Stimulated activated CD8-positive, alpha-beta memory T cell treated with anti-CD3 and anti-CD28 coated beads, Interleukin-2, amount 100 ng/mL, for 48 hours (primary cell): ENCODE measurements at regions not wholly inside any gene's neighbourhood (a gene's known extent, or its start where the extent isn't known, plus 50 kb on each side); places are given as distances from the start of the nearest gene placed in this dataset.

Experiments
- DNase-seq, 2 donors: peaks; one replicate each; pipeline ENCODE4 v3.0.0-alpha.2; 2020; ENCODE audit warnings: low read depth in 2 of 2

- no peak for DNase-seq
Measured at GRCh38 chr11:103624708-103625623, 411.5 kb upstream of the DDI1 start.

GRCh38 chr11:103625624-103625965, 410.8 kb upstream of the DDI1 start:
- no peak for DNase-seq

DNA sequence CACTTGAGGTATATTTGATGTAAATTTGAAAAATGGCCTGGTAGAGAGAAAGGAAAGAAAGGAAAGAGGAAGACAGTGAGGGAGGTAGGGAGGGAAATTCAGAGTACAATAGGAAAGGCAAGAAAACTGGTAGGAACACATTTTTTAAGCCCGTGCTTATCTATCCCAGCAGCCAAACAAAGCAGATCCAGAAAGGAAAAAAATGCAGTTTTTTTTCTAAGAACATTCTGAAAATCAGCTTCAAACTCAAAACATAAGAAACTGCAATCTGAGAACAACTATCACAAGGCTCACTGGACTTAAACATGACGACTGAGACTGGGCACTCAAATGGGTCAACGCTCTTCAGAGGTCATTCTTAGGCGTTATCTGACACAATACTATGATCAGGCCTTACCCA, 408.3 kb upstream of the DDI1 start:
- no peak for DNase-seq

- no peak for DNase-seq
Measured at GRCh38 chr11:103631841-103632240, 404.6 kb upstream of the DDI1 start.

DNA sequence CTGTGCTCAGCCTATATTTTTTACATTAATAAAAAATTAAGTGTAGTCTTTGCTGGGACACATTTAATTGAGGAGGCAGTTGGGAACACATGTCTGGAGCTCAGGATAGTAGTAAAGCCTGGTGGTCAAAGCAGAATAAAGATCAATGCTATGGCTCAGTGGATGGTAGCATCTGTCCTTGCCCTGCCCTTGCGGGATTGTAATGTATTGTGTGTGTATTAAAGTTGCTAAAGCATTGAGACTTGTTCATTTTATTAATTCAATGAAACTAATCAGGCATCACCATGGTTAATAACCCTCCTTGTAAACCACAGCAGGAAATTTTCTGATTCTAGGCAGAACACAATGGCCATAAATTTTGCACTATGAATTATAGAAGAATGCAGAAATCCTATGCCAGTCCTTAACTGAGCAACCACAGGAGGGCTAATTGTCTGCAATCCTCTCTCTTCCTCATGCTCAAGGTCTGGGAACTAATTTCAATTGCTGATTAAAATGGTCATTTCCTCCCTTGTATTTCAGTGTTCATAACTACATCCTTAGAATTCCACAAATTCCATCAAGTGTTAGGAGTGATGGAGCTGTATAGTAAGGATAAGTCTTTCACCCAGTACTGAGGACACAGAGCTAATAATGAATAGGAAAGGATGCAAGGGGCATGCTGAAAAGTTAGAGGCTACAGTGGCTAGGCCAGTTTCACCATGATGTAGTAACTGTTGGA, 403.2 kb upstream of the DDI1 start:
- DNase-seq, result no peak

GRCh38 chr11:103633819-103634590, 402.4 kb upstream of the DDI1 start:
- DNase-seq, result no peak

GRCh38 chr11:103636232-103636631, 400.2 kb upstream of the DDI1 start:
- no peak for DNase-seq

- no peak for DNase-seq
Measured at GRCh38 chr11:103637295-103637694, 399.1 kb upstream of the DDI1 start.

DNA sequence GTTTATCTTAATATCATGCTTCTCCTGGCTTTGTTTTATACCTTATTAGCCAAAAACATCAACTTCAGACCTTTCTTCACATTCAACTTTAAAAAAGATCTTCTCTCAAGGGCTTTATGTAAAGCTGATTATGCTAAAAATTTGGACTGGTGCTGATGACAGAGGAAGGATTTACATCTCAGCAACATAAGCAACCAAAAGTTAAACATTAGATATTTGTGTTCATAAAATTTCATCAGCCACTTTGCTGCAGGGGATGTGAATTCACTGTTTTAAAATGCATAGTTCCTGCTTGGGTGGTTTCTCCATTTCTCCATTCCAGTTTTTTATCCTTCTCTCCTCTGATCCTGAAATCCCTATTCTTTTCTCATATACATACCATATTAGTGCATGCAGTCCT, 398.6 kb upstream of the DDI1 start:
- DNase-seq, result no peak

DNA sequence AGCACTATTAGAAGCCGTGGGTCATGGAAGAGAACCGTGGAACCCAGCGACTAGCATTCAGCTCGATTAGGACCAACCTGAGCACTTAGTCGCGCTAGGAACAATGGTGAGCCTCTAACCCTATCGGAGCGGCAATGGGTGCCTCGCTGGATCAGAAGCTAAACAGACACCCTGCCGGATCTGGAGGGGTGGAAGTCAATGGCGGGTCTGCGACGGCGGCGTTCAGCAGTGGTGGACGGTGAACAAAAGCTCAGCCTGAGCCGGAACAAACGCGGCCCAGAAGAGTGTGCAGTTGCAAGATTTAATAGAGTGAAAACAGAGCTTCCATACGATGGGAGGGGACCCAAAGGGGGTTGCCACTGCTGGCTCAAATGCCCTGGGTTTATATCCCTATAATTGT, 391.8 kb upstream of the DDI1 start:
- no peak for DNase-seq

- no peak for DNase-seq
Measured at GRCh38 chr11:103648054-103648453, 388.4 kb upstream of the DDI1 start.

- DNase-seq, result no peak
Measured at GRCh38 chr11:103648670-103649400, 387.6 kb upstream of the DDI1 start.

DNA sequence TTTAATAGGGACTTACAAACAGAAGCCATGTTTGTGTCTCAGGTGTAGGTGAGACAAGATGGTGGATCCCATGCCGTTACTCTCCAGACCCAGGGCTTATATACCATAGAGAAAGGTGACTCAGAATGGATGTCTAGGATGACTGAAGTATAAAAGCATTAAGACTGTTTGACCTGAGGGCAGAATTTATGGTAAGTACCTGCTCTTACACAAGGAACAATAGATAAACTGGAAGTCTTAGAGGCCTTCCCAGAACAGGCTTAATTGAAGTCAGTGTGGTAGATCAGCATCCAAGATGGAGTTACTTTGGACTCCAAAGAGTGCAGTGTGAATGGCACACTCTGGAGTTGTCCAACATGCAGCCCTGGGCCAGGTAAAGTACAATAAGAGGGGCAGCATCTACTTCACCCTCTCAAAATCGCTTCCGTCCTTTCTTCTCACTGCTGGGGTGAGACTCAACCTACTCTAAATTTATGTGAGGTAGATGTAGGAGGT, 387.0 kb upstream of the DDI1 start:
- DNase-seq, result no peak

GRCh38 chr11:103650330-103650729, 386.1 kb upstream of the DDI1 start:
- DNase-seq, result no peak

- DNase-seq, result no peak
Measured at GRCh38 chr11:103651341-103651998, 385.0 kb upstream of the DDI1 start.

DNA sequence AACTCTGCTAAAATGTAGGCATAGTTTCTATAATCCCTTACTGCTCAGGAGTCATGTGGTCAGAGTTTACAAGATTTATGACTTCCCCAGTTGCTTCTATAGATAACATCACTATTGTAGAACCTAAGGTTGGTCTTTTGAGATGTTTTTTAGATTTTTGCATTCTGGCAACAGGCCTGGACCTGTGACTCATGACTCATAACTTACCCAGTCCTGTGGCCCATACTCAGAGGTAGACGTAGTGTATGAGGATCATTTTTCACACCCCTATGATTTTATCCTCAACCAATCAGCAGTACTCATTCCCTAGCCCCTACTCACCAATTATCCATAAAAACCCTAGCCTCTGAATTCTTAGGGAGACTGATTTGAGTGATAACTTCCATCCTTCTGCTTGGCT, 384.4 kb upstream of the DDI1 start:
- DNase-seq, result no peak

- no peak for DNase-seq
Measured at GRCh38 chr11:103656382-103656781, 380.1 kb upstream of the DDI1 start.

GRCh38 chr11:103659206-103659618, 377.2 kb upstream of the DDI1 start:
- no peak for DNase-seq

- DNase-seq, result no peak
Measured at GRCh38 chr11:103659743-103660142, 376.7 kb upstream of the DDI1 start.

DNA sequence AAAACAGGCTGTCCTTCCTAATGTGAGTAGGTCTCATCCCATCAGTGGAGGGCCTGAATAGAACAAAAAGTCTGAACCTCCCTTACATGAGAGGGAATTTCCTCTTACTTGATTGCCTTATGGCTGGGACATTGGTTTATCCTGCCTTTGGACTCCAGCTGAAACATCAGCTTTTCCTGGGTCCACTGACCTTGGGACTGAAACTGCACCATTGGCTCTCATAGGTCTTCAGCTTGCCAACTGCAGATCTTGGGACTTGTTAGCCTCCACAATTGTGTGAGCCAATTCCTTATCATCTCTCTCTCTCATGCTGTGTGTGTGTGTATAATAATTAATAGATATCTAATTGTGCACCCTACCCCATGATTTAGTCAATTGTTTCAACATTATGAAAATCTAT, 375.3 kb upstream of the DDI1 start:
- no peak for DNase-seq

DNA sequence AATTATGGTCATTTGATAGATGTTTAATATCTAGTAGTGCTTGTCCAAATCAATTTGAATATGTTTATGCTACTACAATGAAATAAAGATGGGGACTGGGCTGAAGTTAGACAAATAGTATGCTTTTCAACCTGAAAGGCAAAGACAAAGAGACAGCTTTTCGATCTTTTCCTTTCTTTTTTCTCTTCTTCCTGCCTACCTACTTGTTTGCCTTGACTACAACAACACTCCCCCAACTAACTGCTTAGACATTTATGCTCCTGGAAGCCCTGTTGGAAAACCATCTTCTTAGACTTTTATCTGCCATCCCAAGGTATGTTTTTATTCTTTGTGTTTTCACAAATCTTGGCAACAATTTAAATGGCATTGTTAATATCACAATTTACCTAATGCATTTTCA, 374.4 kb upstream of the DDI1 start:
- DNase-seq, result no peak
